Spinal cord (tissue), 9 donors: ENCODE measurements at regions not wholly inside any gene's neighbourhood (a gene's known extent, or its start where the extent isn't known, plus 50 kb on each side); places are given as distances from the start of the nearest gene placed in this dataset.
A peak's percentile ranks its signal among the peaks of the same experiment; 100 is the strongest.

Experiments used
- DNase-seq, 6 donors: peaks; one replicate each; pipeline versions ENCODE4 v3.0.0 to v3.0.0-alpha.2; 2013 to 2015; ENCODE audit warnings: low spot score in 6 of 6, low read depth in 4 of 6
- H3K27ac ChIP-seq: one replicate; pipeline ENCODE4 v1.5.1; 2013; ENCODE audit warnings: low read depth, low read length, control low read depth
- H3K27me3 ChIP-seq: one replicate; pipeline ENCODE4 v1.6.1; 2013; ENCODE audit warnings: low read length; ENCODE audit not compliant: control insufficient read depth, insufficient read depth
- H3K36me3 ChIP-seq: one replicate; pipeline ENCODE4 v1.6.1; 2013; ENCODE audit warnings: low read length; ENCODE audit not compliant: control insufficient read depth, insufficient read depth
- H3K4me1 ChIP-seq: one replicate; pipeline ENCODE4 v1.6.1; 2013; ENCODE audit warnings: low read length; ENCODE audit not compliant: control insufficient read depth, insufficient read depth
- H3K4me3 ChIP-seq: one replicate; pipeline ENCODE4 v1.5.1; 2013; ENCODE audit warnings: low read depth, low read length, control low read depth
- H3K9me3 ChIP-seq: one replicate; pipeline ENCODE4 v1.6.1; 2013; ENCODE audit warnings: low read length; ENCODE audit not compliant: control insufficient read depth, insufficient read depth
- WGBS: methylation state at CpG from one replicate; pipeline ENCODE4 v1.1.5; 2013; ENCODE audit warnings: missing lambda C conversion rate; ENCODE audit not compliant: insufficient coverage; 5-methylcytosine and 5-hydroxymethylcytosine counted together
- donor health status: healthy.

GRCh38 chr2:67515538-67515937 is 118.4 kb downstream of the ETAA1 start:
- no CpG with 5 or more reads among the region's 1 CpG for WGBS

GRCh38 chr2:67516362-67516761 is 119.2 kb downstream of the ETAA1 start:
- H3K27ac ChIP-seq, result no peak overlapping the region
- DNase-seq, result peak in 2 of 6 donors; percentile 22 to 90
- no CpG with 5 or more reads among the region's 5 CpGs for WGBS

More at GRCh38 chr2:67515538-67515937, 118.4 kb downstream of the ETAA1 start:
- H3K27me3 ChIP-seq, result no peaks in the 10 kb centered on the region
- H3K27ac ChIP-seq, result no peak overlapping the region
- H3K4me1 ChIP-seq, result no peaks in the 10 kb centered on the region
- DNase-seq, result peak in 1 of 6 donors; percentile 34
- H3K36me3 ChIP-seq, result no peaks in the 10 kb centered on the region
- H3K4me3 ChIP-seq, result no peak overlapping the region
- H3K9me3 ChIP-seq, result no peaks in the 10 kb centered on the region

GRCh38 chr2:67516899-67517530 is 119.9 kb downstream of the ETAA1 start:
- Histone ChIP-seq H3K4me3 (no peak overlapping the region), H3K27me3 (no peaks in the 10 kb centered on the region), H3K4me1 (no peaks in the 10 kb centered on the region), H3K27ac (no peak overlapping the region), H3K36me3 (no peaks in the 10 kb centered on the region), H3K9me3 (no peaks in the 10 kb centered on the region)
- DNase-seq, result no peak
- 71% methylated on average over 1 of the region's 2 CpGs for WGBS

More at GRCh38 chr2:67516362-67516761, 119.2 kb downstream of the ETAA1 start:
- Histone ChIP-seq H3K9me3 (no peaks in the 10 kb centered on the region), H3K4me1 (no peaks in the 10 kb centered on the region), H3K36me3 (no peaks in the 10 kb centered on the region), H3K27me3 (no peaks in the 10 kb centered on the region), H3K4me3 (no peak overlapping the region)

GRCh38 chr2:67522148-67522547 is 125.0 kb downstream of the ETAA1 start:
- H3K36me3 ChIP-seq, result no peaks in the 10 kb centered on the region
- no peaks in the 10 kb centered on the region for H3K4me1 ChIP-seq
- no peaks in the 10 kb centered on the region for H3K27me3 ChIP-seq
- no peak overlapping the region for H3K4me3 ChIP-seq
- DNase-seq, result peak in 2 of 6 donors; percentile 10 to 55
- no peak overlapping the region for H3K27ac ChIP-seq
- no CpG with 5 or more reads among the region's 1 CpG for WGBS
- no peaks in the 10 kb centered on the region for H3K9me3 ChIP-seq

- DNase-seq, result no peak
- H3K27ac ChIP-seq, result no peak overlapping the region
- H3K36me3 ChIP-seq, result no peaks in the 10 kb centered on the region
- no peaks in the 10 kb centered on the region for H3K4me1 ChIP-seq
- 80% methylated on average over 1 of the region's 2 CpGs for WGBS
- H3K27me3 ChIP-seq, result no peaks in the 10 kb centered on the region
- H3K4me3 ChIP-seq, result no peak overlapping the region
- no peaks in the 10 kb centered on the region for H3K9me3 ChIP-seq
Measured at GRCh38 chr2:67524213-67524612, 127.1 kb downstream of the ETAA1 start.

GRCh38 chr2:67524777-67525176 is 127.6 kb downstream of the ETAA1 start:
- no peaks in the 10 kb centered on the region for H3K36me3 ChIP-seq
- no peak overlapping the region for H3K4me3 ChIP-seq
- H3K9me3 ChIP-seq, result no peaks in the 10 kb centered on the region
- no peaks in the 10 kb centered on the region for H3K27me3 ChIP-seq
- no peak for DNase-seq
- H3K27ac ChIP-seq, result no peak overlapping the region
- H3K4me1 ChIP-seq, result no peaks in the 10 kb centered on the region

GRCh38 chr2:67526283-67526682 is 129.2 kb downstream of the ETAA1 start:
- no peak overlapping the region for H3K4me3 ChIP-seq
- H3K9me3 ChIP-seq, result no peaks in the 10 kb centered on the region
- no peaks in the 10 kb centered on the region for H3K36me3 ChIP-seq
- no peak for DNase-seq
- no peaks in the 10 kb centered on the region for H3K27me3 ChIP-seq
- H3K4me1 ChIP-seq, result no peaks in the 10 kb centered on the region
- no peak overlapping the region for H3K27ac ChIP-seq
- WGBS, result no CpG with 5 or more reads among the region's 4 CpGs

GRCh38 chr2:67528320-67528719 is 131.2 kb downstream of the ETAA1 start:
- H3K4me3 ChIP-seq, result no peak overlapping the region
- no peak for DNase-seq
- no peaks in the 10 kb centered on the region for H3K9me3 ChIP-seq
- H3K27me3 ChIP-seq, result no peaks in the 10 kb centered on the region
- no peak overlapping the region for H3K27ac ChIP-seq
- no peaks in the 10 kb centered on the region for H3K36me3 ChIP-seq
- no peaks in the 10 kb centered on the region for H3K4me1 ChIP-seq
- WGBS, result 88% methylated on average over 1 of the region's 5 CpGs

GRCh38 chr2:67532387-67532786 is 135.3 kb downstream of the ETAA1 start:
- peak in 1 of 6 donors; percentile 21 for DNase-seq
- H3K9me3 ChIP-seq, result no peaks in the 10 kb centered on the region
- 88% methylated on average over 1 of the region's 1 CpG for WGBS

GRCh38 chr2:67534745-67535144 is 137.6 kb downstream of the ETAA1 start:
- no peak overlapping the region for H3K27ac ChIP-seq
- whole genome bisulfite sequencing, result 100% methylated on average over 1 of the region's 1 CpG
- no peaks in the 10 kb centered on the region for H3K4me1 ChIP-seq
- no peaks in the 10 kb centered on the region for H3K27me3 ChIP-seq
- no peaks in the 10 kb centered on the region for H3K36me3 ChIP-seq
- no peak for DNase-seq
- H3K9me3 ChIP-seq, result peaks cover 3% of the 10 kb centered on the region
- no peak overlapping the region for H3K4me3 ChIP-seq

More at GRCh38 chr2:67532387-67532786, 135.3 kb downstream of the ETAA1 start:
- H3K27ac ChIP-seq, result no peak overlapping the region
- no peaks in the 10 kb centered on the region for H3K36me3 ChIP-seq
- no peaks in the 10 kb centered on the region for H3K27me3 ChIP-seq
- H3K4me3 ChIP-seq, result no peak overlapping the region
- no peaks in the 10 kb centered on the region for H3K4me1 ChIP-seq
